Right lobe of liver (tissue), 6 donors: ENCODE measurements at regions not wholly inside any gene's neighbourhood (a gene's known extent, or its start where the extent isn't known, plus 50 kb on each side); places are given as distances from the start of the nearest gene placed in this dataset.

ENCODE experiments used
- ATAC-seq, 4 donors: fragments of 200-7000 bp; cut with Tn5 transposase; one replicate each; pipeline ENCODE4 v1.9.1; 2020; ENCODE audit warnings: mild to moderate bottlenecking in 4 of 4, moderate library complexity in 4 of 4
- DNase-seq, 3 donors: peaks; one replicate each; pipeline ENCODE4 v3.0.0-alpha.2; 2020
- H3K27ac ChIP-seq, 3 donors: fragments of 200-600 bp; one replicate each; pipeline ENCODE4 v1.8.0; 2022
- H3K27me3 ChIP-seq, 2 donors: fragments of 200-600 bp; one replicate each; pipeline ENCODE4 v1.8.0; 2022
- H3K36me3 ChIP-seq, 4 donors: fragments of 200-600 bp; sonication (generic) in 1 of 4; one replicate each; pipeline versions ENCODE4 v1.5.1 to v1.8.0; 2017 to 2022; ENCODE audit warnings: control low read depth in 1 of 4
- H3K4me1 ChIP-seq, 4 donors: fragments of 200-600 bp; sonication (generic) in 1 of 4; one replicate each; pipeline versions ENCODE4 v1.5.1 to v1.8.0; 2017 to 2022; ENCODE audit warnings: control low read depth in 1 of 4
- H3K4me3 ChIP-seq, 3 donors: fragments of 200-600 bp; one replicate each; pipeline ENCODE4 v1.8.0; 2022
- H3K9me3 ChIP-seq, 4 donors: fragments of 200-600 bp; sonication (generic) in 1 of 4; one replicate each; pipeline versions ENCODE4 v1.5.1 to v1.8.0; 2017 to 2022; ENCODE audit warnings: control low read depth in 1 of 4
- CTCF ChIP-seq, 4 donors: fragments of 200-600 bp in 3 of 4; fragments of 450-650 bp in 1 of 4; IDR thresholded peaks; one replicate each; pipeline versions ENCODE4 v1.5.1 to v1.8.0; 2016 to 2022; ENCODE audit warnings: antibody characterized with exemption in 4 of 4, mild to moderate bottlenecking in 2 of 4
- POLR2A ChIP-seq: fragments of 450-650 bp; IDR thresholded peaks from one replicate; pipeline ENCODE4 v1.6.1; 2017; ENCODE audit warnings: antibody characterized with exemption, mild to moderate bottlenecking
- WGBS: methylation state at CpG from one replicate; pipeline ENCODE4 v1.1.6; 2018; ENCODE audit warnings: low coverage, low lambda C conversion rate; ENCODE audit not compliant: insufficient coverage; ENCODE audit errors: missing lambda C conversion rate; 5-methylcytosine and 5-hydroxymethylcytosine counted together
- intact Hi-C, 2 donors: fragments of 100-400 bp; cut with DNase I; formaldehyde crosslinking; loops; one replicate each; pipeline versions ENCODE4 v1.11.2 to v1.14.1; 2022
- donor health status: DM: no; HTN: yes; CAD: no.
- donor health status: DM: no; HTN: no; CAD: no.
- donor health status: DM: no; HTN: no; CAD: no.
- donor health status: DM: no; HTN: yes; CAD: no.
- donor health status: DM: no; HTN: yes; CAD: no.

- intact Hi-C loops = no loop called here
- Histone ChIP-seq H3K27ac (no peak overlapping the region), H3K27me3 (no peaks in the 10 kb centered on the region), H3K36me3 (no peaks in the 10 kb centered on the region), H3K9me3 (no peaks in the 10 kb centered on the region), H3K4me1 (peaks cover 0 to 6% (median 2%) of the 10 kb centered on the region in 4 donors), H3K4me3 (no peak overlapping the region)
- no peak for DNase-seq
- ATAC-seq = no peak
- 93% methylated on average over 6 of the region's 6 CpGs for WGBS
- TF ChIP-seq CTCF (IDR thresholded peaks at IDR 0.05) = no peak
- no peak for TF ChIP-seq POLR2A
Measured at GRCh38 chr4:81751531-81752289, 280.0 kb upstream of the RASGEF1B start.

- Histone ChIP-seq H3K9me3 (no peaks in the 10 kb centered on the region), H3K27me3 (no peaks in the 10 kb centered on the region), H3K4me3 (no peak overlapping the region), H3K36me3 (no peaks in the 10 kb centered on the region), H3K27ac (peak overlapping the region in 1 of 3 donors; percentile 22), H3K4me1 (peaks cover 0 to 7% (median 4%) of the 10 kb centered on the region in 4 donors)
- DNase-seq (no peak), ATAC-seq (peak; percentile 84 to 94 (median 88))
- intact Hi-C loops = no loop called here
- TF ChIP-seq POLR2A (no peak), CTCF (IDR thresholded peaks at IDR 0.05) (no peak)
- 5% methylated on average over 1 of the region's 2 CpGs for WGBS
Measured at GRCh38 chr4:81747242-81747930, 275.7 kb upstream of the RASGEF1B start.

- TF ChIP-seq CTCF (IDR thresholded peaks at IDR 0.05) (no peak), POLR2A (no peak)
- DNase-seq (no peak), ATAC-seq (peak in 2 of 4 donors; percentile 24 to 55)
- intact Hi-C loops = no loop called here
- H3K4me1 ChIP-seq = peaks cover 0 to 7% (median 4%) of the 10 kb centered on the region in 4 donors
- no peaks in the 10 kb centered on the region for H3K9me3 ChIP-seq
- H3K27ac ChIP-seq = no peak overlapping the region
- H3K4me3 ChIP-seq = no peak overlapping the region
- no peaks in the 10 kb centered on the region for H3K36me3 ChIP-seq
- H3K27me3 ChIP-seq = no peaks in the 10 kb centered on the region
- 50% methylated on average over 1 of the region's 1 CpG for WGBS
Measured at GRCh38 chr4:81746773-81747172, 275.1 kb upstream of the RASGEF1B start.

- intact Hi-C loops = no loop called here
- ATAC-seq = peak in 1 of 4 donors; percentile 44
- H3K9me3 ChIP-seq = no peaks in the 10 kb centered on the region
- peaks cover 0 to 7% (median 4%) of the 10 kb centered on the region in 4 donors for H3K4me1 ChIP-seq
- H3K27me3 ChIP-seq = no peaks in the 10 kb centered on the region
- no peak for TF ChIP-seq CTCF (IDR thresholded peaks at IDR 0.05)
- no peak for TF ChIP-seq POLR2A
- 63% methylated on average over 2 of the region's 2 CpGs for WGBS
- no peak for DNase-seq
- no peaks in the 10 kb centered on the region for H3K36me3 ChIP-seq
- H3K4me3 ChIP-seq = no peak overlapping the region
- H3K27ac ChIP-seq = no peak overlapping the region
Measured at GRCh38 chr4:81746071-81746470, 274.4 kb upstream of the RASGEF1B start.
